GM12878 (cell line): ENCODE measurements at regions not wholly inside any gene's neighbourhood (a gene's known extent, or its start where the extent isn't known, plus 50 kb on each side); places are given as distances from the start of the nearest gene placed in this dataset.
"Not testable (repeated sequence)": the region's sequence is repeated elsewhere in the genome, so short reads cannot be mapped to it uniquely, and the experiment has no call there.

Source experiments
- ATAC-seq: fragments of 200-7000 bp; cut with Tn5 transposase; 3 replicates; pipeline ENCODE4 v1.9.1; 2020; ENCODE audit warnings: mild to moderate bottlenecking, moderate library complexity
- BruUV-seq: library from RNA; stranded (reverse); fragments of 400-500 nt; replicated peaks from 2 replicates; lab custom pipeline; 2021; lab: Mats Ljungman, UMichigan
- CTCF ChIA-PET: fragments of 300-600 bp; sonication (Branson Sonifier 250); formaldehyde crosslinking; extraction: SDS; loops from one replicate; lab custom pipeline; 2021; ENCODE audit warnings: inconsistent platforms; lab: Yijun Ruan, JAX
- POLR2A ChIA-PET: fragments of 350-600 bp; formaldehyde crosslinking; extraction: SDS; loops from one replicate; lab custom pipeline; 2021; ENCODE audit warnings: inconsistent platforms; lab: Charles Lee
- RAD21 ChIA-PET: fragments of 300-600 bp; sonication (Branson Sonifier 250); formaldehyde crosslinking; loops from one replicate; lab custom pipeline; 2023; ENCODE audit warnings: antibody characterized with exemption; ENCODE audit not compliant: unreplicated experiment; lab: Charles Lee
- SMC1A ChIA-PET: fragments of 300-600 bp; sonication (Branson Sonifier 250); formaldehyde crosslinking; loops from one replicate; lab custom pipeline; 2023; ENCODE audit not compliant: unreplicated experiment, uncharacterized antibody; lab: Charles Lee
- DNase-seq: peaks from one replicate; pipeline ENCODE4 v3.0.0-alpha.2; 2011; ENCODE audit warnings: low read depth, low spot score
- FAIRE-seq: peaks from 3 replicates; lab custom pipeline; 2011; peaks lifted over from hg19 to GRCh38; lab: Jason Lieb, UNC
- H2AFZ ChIP-seq: 2 replicates; pipeline ENCODE4 v1.6.0; 2011; ENCODE audit warnings: low read depth, low read length, control low read depth; ENCODE audit not compliant: control insufficient read depth
- H3K27ac ChIP-seq: 2 replicates; pipeline ENCODE4 v1.5.1; 2011; ENCODE audit warnings: control low read depth; ENCODE audit not compliant: control insufficient read depth, insufficient read depth
- H3K27me3 ChIP-seq, 2 experiments: replicated peaks in 1 of 2; 2 replicates each; pipeline versions ENCODE4 v1.6.0 to v1.6.1; 2011; ENCODE audit warnings: low read length in 1 of 2; ENCODE audit not compliant: control insufficient read depth in 2 of 2, insufficient read depth in 2 of 2
- H3K36me3 ChIP-seq, 2 experiments: 2 replicates each; pipeline ENCODE4 v1.5.1; 2011; ENCODE audit warnings: low read length in 1 of 2; ENCODE audit not compliant: control insufficient read depth in 2 of 2, insufficient read depth in 2 of 2
- H3K4me1 ChIP-seq: 2 replicates; pipeline ENCODE4 v1.6.1; 2011; ENCODE audit warnings: mild to moderate bottlenecking, low read length, moderate library complexity, mixed read lengths; ENCODE audit not compliant: control insufficient read depth, insufficient read depth
- H3K4me2 ChIP-seq: 2 replicates; pipeline ENCODE4 v1.6.0; 2011; ENCODE audit warnings: control low read depth; ENCODE audit not compliant: control insufficient read depth, insufficient read depth
- H3K4me3 ChIP-seq: fragments of 200-600 bp; sonication (generic); 2 replicates; pipeline ENCODE4 v1.5.1; 2016
- H3K79me2 ChIP-seq: 2 replicates; pipeline ENCODE4 v1.6.0; 2011; ENCODE audit warnings: low read length; ENCODE audit not compliant: control insufficient read depth, insufficient read depth
- H3K9ac ChIP-seq: 2 replicates; pipeline ENCODE4 v1.8.0; 2011; ENCODE audit warnings: low read length, control low read depth, mixed read lengths; ENCODE audit not compliant: control insufficient read depth, insufficient read depth
- H3K9me3 ChIP-seq: replicated peaks from 3 replicates; pipeline ENCODE4 v1.5.1; 2011; ENCODE audit warnings: mild to moderate bottlenecking, low read length; ENCODE audit not compliant: control insufficient read depth, insufficient read depth
- H4K20me1 ChIP-seq: 2 replicates; pipeline ENCODE4 v1.6.0; 2011; ENCODE audit not compliant: control insufficient read depth, insufficient read depth
- HDGF ChIP-seq: fragments of 450-650 bp; IDR thresholded peaks from 2 replicates; pipeline ENCODE4 v1.6.1; 2016; ENCODE audit warnings: antibody characterized with exemption
- POLR2AphosphoS5 ChIP-seq: IDR thresholded peaks from 2 replicates; pipeline ENCODE4 v1.6.1; 2011; ENCODE audit warnings: mild to moderate bottlenecking, low read length, inconsistent platforms
- POU2F2 ChIP-seq: IDR thresholded peaks from 3 replicates; pipeline ENCODE4 v1.6.1; 2011; ENCODE audit warnings: low read depth, mild to moderate bottlenecking, low read length, borderline replicate concordance
- RCOR1 ChIP-seq: conservative IDR thresholded peaks from 2 replicates; pipeline ENCODE4 v1.6.1; 2012; ENCODE audit warnings: low read depth, low read length, improper control_type of control experiment
- RFX5 ChIP-seq: IDR thresholded peaks from 2 replicates; pipeline ENCODE4 v1.6.1; 2011; ENCODE audit warnings: low read depth, low read length, improper control_type of control experiment
- TARDBP ChIP-seq: IDR thresholded peaks from 2 replicates; pipeline ENCODE4 v1.6.1; 2016; ENCODE audit warnings: borderline replicate concordance
- WRNIP1 ChIP-seq: IDR thresholded peaks from 2 replicates; pipeline ENCODE4 v1.6.1; 2011; ENCODE audit warnings: low read depth, low read length, improper control_type of control experiment, borderline replicate concordance
- ZNF384 ChIP-seq: IDR thresholded peaks from 2 replicates; pipeline ENCODE4 v1.6.1; 2012; ENCODE audit warnings: low read depth, mild to moderate bottlenecking, low read length, improper control_type of control experiment, borderline replicate concordance
- WGBS: methylation state at CpG from one replicate; pipeline ENCODE4 v1.1.6; 2016; ENCODE audit warnings: low lambda C conversion rate; ENCODE audit not compliant: insufficient replicate concordance, insufficient coverage; ENCODE audit errors: missing lambda C conversion rate; 5-methylcytosine and 5-hydroxymethylcytosine counted together
- in situ Hi-C: fragments of 300-500 bp; cut with MboI; formaldehyde crosslinking; loops from 9 replicates; pipeline ENCODE4 v1.14.3; 2018; ENCODE audit warnings: mixed read lengths
- intact Hi-C: fragments of 100-400 bp; cut with micrococcal nuclease; formaldehyde crosslinking; loops from one replicate; pipeline ENCODE4 v1.14.2; 2022; ENCODE audit not compliant: unreplicated experiment
- TF ChIP-seq, protein P1 (sequence below): fragments of 450-650 bp; IDR thresholded peaks from 2 replicates; pipeline ENCODE4 v1.6.1; 2017; ENCODE audit warnings: mild to moderate bottlenecking, low read depth, inconsistent platforms; ENCODE audit not compliant: poor library complexity, severe bottlenecking
- TF ChIP-seq, protein P2 (sequence below): fragments of 450-650 bp; formaldehyde crosslinking; IDR thresholded peaks from 2 replicates; pipeline ENCODE4 v1.4.0; 2022; ENCODE audit warnings: mild to moderate bottlenecking, moderate library complexity
- TF ChIP-seq, protein P3 (sequence below): fragments of 450-650 bp; IDR thresholded peaks from 2 replicates; pipeline ENCODE4 v1.6.1; 2016; ENCODE audit warnings: mild to moderate bottlenecking

DNA sequence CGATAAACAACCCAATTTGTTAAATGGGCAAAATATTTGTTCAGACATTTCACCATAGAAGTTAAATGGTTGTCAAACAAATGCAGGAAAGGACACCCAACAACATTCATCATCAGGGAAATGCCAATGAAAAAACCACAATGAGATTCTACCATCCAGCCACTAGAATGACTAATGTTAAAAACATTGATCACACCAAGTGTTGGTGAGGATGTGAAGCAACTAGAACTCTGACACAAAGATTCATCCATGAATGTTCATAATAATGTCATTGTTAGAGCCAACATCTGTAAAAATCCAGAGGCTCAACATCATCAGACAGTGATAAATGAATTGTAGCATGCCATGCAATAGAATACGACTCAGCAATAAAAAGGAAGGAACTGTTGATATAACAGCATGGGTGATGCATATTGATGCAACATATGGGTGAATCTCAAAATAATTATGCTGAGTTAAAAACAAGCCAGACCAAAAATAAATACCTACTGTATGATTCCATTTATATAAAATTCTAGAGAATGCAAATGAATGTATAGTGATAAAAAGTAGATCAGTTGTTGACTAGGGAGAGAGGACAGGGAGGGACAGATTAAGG lies 55.9 kb upstream of the UNC5A start:
- DNase-seq, result no peak
- 68% methylated on average over 2 of the region's 2 CpGs for WGBS
- BruUV-seq, result no TSS peak
- in situ Hi-C loops (no loop called here), intact Hi-C loops (no loop called here)
- SMC1A ChIA-PET, result no interaction called here
- CTCF ChIA-PET, result interaction anchor here (2.7 kb wide), 1 partner anchor 94 kb away, joined by 8 read pairs; no protein-coding TSS in a partner anchor
- POLR2A ChIA-PET, result no interaction called here
- no peak for FAIRE-seq
- H3K27ac ChIP-seq, result no peak overlapping the region
- H3K9ac ChIP-seq, result no peak overlapping the region
- H3K9me3 ChIP-seq, result no peaks in the 10 kb centered on the region
- TF ChIP-seq RFX5, result no peak
- no peak for TF ChIP-seq WRNIP1
- TF ChIP-seq RCOR1, result no peak
- no peak for TF ChIP-seq POLR2AphosphoS5
- no peak for TF ChIP-seq HDGF
- TF ChIP-seq, protein P1, sequence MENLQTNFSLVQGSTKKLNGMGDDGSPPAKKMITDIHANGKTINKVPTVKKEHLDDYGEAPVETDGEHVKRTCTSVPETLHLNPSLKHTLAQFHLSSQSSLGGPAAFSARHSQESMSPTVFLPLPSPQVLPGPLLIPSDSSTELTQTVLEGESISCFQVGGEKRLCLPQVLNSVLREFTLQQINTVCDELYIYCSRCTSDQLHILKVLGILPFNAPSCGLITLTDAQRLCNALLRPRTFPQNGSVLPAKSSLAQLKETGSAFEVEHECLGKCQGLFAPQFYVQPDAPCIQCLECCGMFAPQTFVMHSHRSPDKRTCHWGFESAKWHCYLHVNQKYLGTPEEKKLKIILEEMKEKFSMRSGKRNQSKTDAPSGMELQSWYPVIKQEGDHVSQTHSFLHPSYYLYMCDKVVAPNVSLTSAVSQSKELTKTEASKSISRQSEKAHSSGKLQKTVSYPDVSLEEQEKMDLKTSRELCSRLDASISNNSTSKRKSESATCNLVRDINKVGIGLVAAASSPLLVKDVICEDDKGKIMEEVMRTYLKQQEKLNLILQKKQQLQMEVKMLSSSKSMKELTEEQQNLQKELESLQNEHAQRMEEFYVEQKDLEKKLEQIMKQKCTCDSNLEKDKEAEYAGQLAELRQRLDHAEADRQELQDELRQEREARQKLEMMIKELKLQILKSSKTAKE, result no peak
- TF ChIP-seq ZNF384, result no peak
- TF ChIP-seq POU2F2, result no peak
- TF ChIP-seq, protein P2, sequence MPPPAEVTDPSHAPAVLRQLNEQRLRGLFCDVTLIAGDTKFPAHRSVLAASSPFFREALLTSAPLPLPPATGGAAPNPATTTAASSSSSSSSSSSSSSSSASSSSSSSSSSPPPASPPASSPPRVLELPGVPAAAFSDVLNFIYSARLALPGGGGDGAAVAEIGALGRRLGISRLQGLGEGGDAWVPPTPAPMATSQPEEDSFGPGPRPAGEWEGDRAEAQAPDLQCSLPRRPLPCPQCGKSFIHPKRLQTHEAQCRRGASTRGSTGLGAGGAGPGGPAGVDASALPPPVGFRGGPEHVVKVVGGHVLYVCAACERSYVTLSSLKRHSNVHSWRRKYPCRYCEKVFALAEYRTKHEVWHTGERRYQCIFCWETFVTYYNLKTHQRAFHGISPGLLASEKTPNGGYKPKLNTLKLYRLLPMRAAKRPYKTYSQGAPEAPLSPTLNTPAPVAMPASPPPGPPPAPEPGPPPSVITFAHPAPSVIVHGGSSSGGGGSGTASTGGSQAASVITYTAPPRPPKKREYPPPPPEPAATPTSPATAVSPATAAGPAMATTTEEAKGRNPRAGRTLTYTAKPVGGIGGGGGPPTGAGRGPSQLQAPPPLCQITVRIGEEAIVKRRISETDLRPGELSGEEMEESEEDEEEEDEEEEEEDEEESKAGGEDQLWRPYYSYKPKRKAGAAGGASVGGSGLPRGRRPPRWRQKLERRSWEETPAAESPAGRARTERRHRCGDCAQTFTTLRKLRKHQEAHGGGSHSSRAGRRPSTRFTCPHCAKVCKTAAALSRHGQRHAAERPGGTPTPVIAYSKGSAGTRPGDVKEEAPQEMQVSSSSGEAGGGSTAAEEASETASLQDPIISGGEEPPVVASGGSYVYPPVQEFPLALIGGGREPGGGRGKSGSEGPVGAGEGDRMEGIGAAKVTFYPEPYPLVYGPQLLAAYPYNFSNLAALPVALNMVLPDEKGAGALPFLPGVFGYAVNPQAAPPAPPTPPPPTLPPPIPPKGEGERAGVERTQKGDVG (CRISPR knock-in tag), result no peak
- TF ChIP-seq, protein P3, sequence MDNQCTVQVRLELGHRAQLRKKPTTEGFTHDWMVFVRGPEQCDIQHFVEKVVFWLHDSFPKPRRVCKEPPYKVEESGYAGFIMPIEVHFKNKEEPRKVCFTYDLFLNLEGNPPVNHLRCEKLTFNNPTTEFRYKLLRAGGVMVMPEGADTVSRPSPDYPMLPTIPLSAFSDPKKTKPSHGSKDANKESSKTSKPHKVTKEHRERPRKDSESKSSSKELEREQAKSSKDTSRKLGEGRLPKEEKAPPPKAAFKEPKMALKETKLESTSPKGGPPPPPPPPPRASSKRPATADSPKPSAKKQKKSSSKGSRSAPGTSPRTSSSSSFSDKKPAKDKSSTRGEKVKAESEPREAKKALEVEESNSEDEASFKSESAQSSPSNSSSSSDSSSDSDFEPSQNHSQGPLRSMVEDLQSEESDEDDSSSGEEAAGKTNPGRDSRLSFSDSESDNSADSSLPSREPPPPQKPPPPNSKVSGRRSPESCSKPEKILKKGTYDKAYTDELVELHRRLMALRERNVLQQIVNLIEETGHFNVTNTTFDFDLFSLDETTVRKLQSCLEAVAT, result no peak
- no peak for TF ChIP-seq TARDBP
- RAD21 ChIA-PET, result no interaction called here
- no peaks in the 10 kb centered on the region for H3K36me3 ChIP-seq
- H3K4me2 ChIP-seq, result no peak overlapping the region
- H3K79me2 ChIP-seq, result no peaks in the 10 kb centered on the region
- no peaks in the 10 kb centered on the region for H3K4me1 ChIP-seq
- H3K4me3 ChIP-seq, result no peak overlapping the region
- no peak for ATAC-seq
- no peaks in the 10 kb centered on the region for H4K20me1 ChIP-seq
- 0 out of 4 replicates have a peak, but pooled peaks cover 0 to 1% of the 10 kb centered on the region in 2 experiments for H3K27me3 ChIP-seq
- no peak overlapping the region for H2AFZ ChIP-seq

DNA sequence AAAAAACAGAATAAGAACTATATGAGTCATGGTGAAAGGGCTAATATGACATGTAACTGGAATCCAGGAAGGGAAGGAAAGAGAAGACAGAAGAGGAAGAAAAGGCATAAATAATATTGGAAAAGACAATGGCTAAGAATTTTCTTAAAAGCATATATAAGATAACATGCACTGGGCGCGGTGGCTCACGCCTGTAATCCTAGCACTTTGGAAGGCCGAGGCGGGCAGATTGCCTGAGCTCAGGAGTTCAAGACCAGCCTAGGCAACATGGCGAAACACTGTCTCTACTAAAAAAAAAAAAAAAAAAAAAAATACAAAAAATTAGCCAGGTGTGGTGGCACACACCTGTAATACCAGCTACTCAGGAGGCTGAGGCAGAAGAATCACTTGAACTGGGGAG lies 54.8 kb upstream of the UNC5A start:
- 92% methylated on average over 5 of the region's 6 CpGs for WGBS

More for the DNA sequence above, 54.8 kb upstream of the UNC5A start:
- H3K36me3 ChIP-seq, intact Hi-C loops, H3K9ac ChIP-seq, H3K4me1 ChIP-seq, H4K20me1 ChIP-seq, BruUV-seq, in situ Hi-C loops, FAIRE-seq, H3K4me2 ChIP-seq, SMC1A ChIA-PET, DNase-seq, ATAC-seq, CTCF ChIA-PET, H3K79me2 ChIP-seq, H2AFZ ChIP-seq, H3K4me3 ChIP-seq, H3K9me3 ChIP-seq, H3K27me3 ChIP-seq, H3K27ac ChIP-seq: not testable (repeated sequence)
- ChIA-PET RAD21 (interaction anchor here (0.7 kb wide), 1 partner anchor 700 kb away, joined by 3 read pairs; no protein-coding TSS in a partner anchor), POLR2A (interaction anchor here (0.6 kb wide), 1 partner anchor 87 kb away, joined by 6 read pairs; no protein-coding TSS in a partner anchor)
